H9 (cell line): ENCODE measurements at regions not wholly inside any gene's neighbourhood (a gene's known extent, or its start where the extent isn't known, plus 50 kb on each side); places are given as distances from the start of the nearest gene placed in this dataset.

Experiments
- DNase-seq: peaks from one replicate; pipeline ENCODE4 v3.0.0-alpha.2; 2017
- H2AFZ ChIP-seq: one replicate; pipeline ENCODE4 v1.6.1; 2013; ENCODE audit warnings: mild to moderate bottlenecking, low read length, control low read depth, moderate library complexity
- H2AK5ac ChIP-seq: 2 replicates; pipeline ENCODE4 v1.6.1; 2013; ENCODE audit warnings: low read length, control low read depth, mixed read lengths; ENCODE audit not compliant: insufficient read length
- H2BK120ac ChIP-seq: one replicate; pipeline ENCODE4 v1.6.1; 2013; ENCODE audit warnings: low read depth, mild to moderate bottlenecking, low read length, control low read depth, inconsistent platforms; ENCODE audit not compliant: poor library complexity, severe bottlenecking
- H2BK12ac ChIP-seq: 2 replicates; pipeline ENCODE4 v1.6.1; 2013; ENCODE audit warnings: low read length, control low read depth, mixed read lengths, low read depth; ENCODE audit not compliant: insufficient read length
- H2BK15ac ChIP-seq: 2 replicates; pipeline ENCODE4 v1.6.1; 2013; ENCODE audit warnings: low read depth, low read length, control low read depth
- H2BK20ac ChIP-seq: one replicate; pipeline ENCODE4 v1.6.1; 2013; ENCODE audit warnings: low read depth, mild to moderate bottlenecking, low read length, control low read depth, inconsistent platforms; ENCODE audit not compliant: poor library complexity, severe bottlenecking
- H2BK5ac ChIP-seq: 2 replicates; pipeline ENCODE4 v1.6.1; 2013; ENCODE audit warnings: low read length, control low read depth, mixed read lengths; ENCODE audit not compliant: insufficient read length
- H3K14ac ChIP-seq: 2 replicates; pipeline ENCODE4 v1.6.1; 2013; ENCODE audit warnings: low read length, control low read depth; ENCODE audit not compliant: insufficient read depth
- H3K18ac ChIP-seq: 2 replicates; pipeline ENCODE4 v1.6.1; 2013; ENCODE audit warnings: low read depth, mild to moderate bottlenecking, mixed read lengths, low read length, control low read depth; ENCODE audit not compliant: insufficient read length
- H3K23ac ChIP-seq: 2 replicates; pipeline ENCODE4 v1.6.1; 2013; ENCODE audit warnings: low read length, control low read depth, mixed read lengths, low read depth; ENCODE audit not compliant: insufficient read length
- H3K23me2 ChIP-seq: 2 replicates; pipeline ENCODE4 v1.6.1; 2013; ENCODE audit warnings: low read depth, mild to moderate bottlenecking, mixed read lengths, low read length, control low read depth; ENCODE audit not compliant: insufficient read length, poor library complexity, severe bottlenecking
- H3K27ac ChIP-seq: 2 replicates; pipeline ENCODE4 v1.5.1; 2013; ENCODE audit warnings: low read length, control low read depth, mixed read lengths, low read depth; ENCODE audit not compliant: insufficient read length
- H3K27me3 ChIP-seq: 2 replicates; pipeline ENCODE4 v1.6.1; 2013; ENCODE audit warnings: low read length, control low read depth, inconsistent platforms; ENCODE audit not compliant: insufficient read depth
- H3K4ac ChIP-seq: 2 replicates; pipeline ENCODE4 v1.6.1; 2013; ENCODE audit warnings: low read depth, mild to moderate bottlenecking, control low read depth, inconsistent platforms, low read length, moderate library complexity
- H3K4me1 ChIP-seq: 2 replicates; pipeline ENCODE4 v1.6.1; 2013; ENCODE audit warnings: low read length, control low read depth, inconsistent platforms; ENCODE audit not compliant: insufficient read depth
- H3K4me2 ChIP-seq: 2 replicates; pipeline ENCODE4 v1.6.1; 2013; ENCODE audit warnings: low read length, control low read depth, mixed read lengths; ENCODE audit not compliant: insufficient read length, insufficient read depth
- H3K56ac ChIP-seq: 2 replicates; pipeline ENCODE4 v1.6.1; 2013; ENCODE audit warnings: low read depth, mild to moderate bottlenecking, mixed read lengths, low read length, control low read depth; ENCODE audit not compliant: insufficient read length
- H3K79me1 ChIP-seq: 2 replicates; pipeline ENCODE4 v1.6.1; 2013; ENCODE audit warnings: low read depth, mild to moderate bottlenecking, moderate library complexity, low read length, control low read depth, inconsistent platforms; ENCODE audit not compliant: insufficient read depth, poor library complexity, severe bottlenecking
- H3K79me2 ChIP-seq: 2 replicates; pipeline ENCODE4 v1.6.1; 2013; ENCODE audit warnings: low read length, control low read depth, inconsistent platforms; ENCODE audit not compliant: insufficient read depth
- H3K9ac ChIP-seq: 2 replicates; pipeline ENCODE4 v1.6.1; 2013; ENCODE audit warnings: low read length, control low read depth, mixed read lengths; ENCODE audit not compliant: insufficient read length; ENCODE audit errors: extremely low read depth
- H3K9me3 ChIP-seq: one replicate; pipeline ENCODE4 v1.6.1; 2013; ENCODE audit warnings: low read depth, low read length, inconsistent platforms; ENCODE audit not compliant: control insufficient read depth
- H3T11ph ChIP-seq: one replicate; pipeline ENCODE4 v1.6.1; 2013; ENCODE audit warnings: mild to moderate bottlenecking, low read length, control low read depth, inconsistent platforms
- H4K20me1 ChIP-seq: one replicate; pipeline ENCODE4 v1.6.1; 2013; ENCODE audit not compliant: control insufficient read depth, insufficient read length, insufficient read depth
- H4K5ac ChIP-seq: 2 replicates; pipeline ENCODE4 v1.6.1; 2013; ENCODE audit warnings: low read depth, mild to moderate bottlenecking, mixed read lengths, low read length, control low read depth; ENCODE audit not compliant: insufficient read length
- H4K8ac ChIP-seq: replicated peaks from 2 replicates; pipeline ENCODE4 v1.6.1; 2013; ENCODE audit warnings: low read length, control low read depth, mixed read lengths, low read depth; ENCODE audit not compliant: insufficient read length
- H4K91ac ChIP-seq: 2 replicates; pipeline ENCODE4 v1.6.1; 2013; ENCODE audit warnings: low read depth, mild to moderate bottlenecking, moderate library complexity, mixed read lengths, low read length, control low read depth; ENCODE audit not compliant: insufficient read length
- H3K27ac Mint-ChIP-seq, 3 experiments: 2 replicates in 2 of 3; 3 replicates in 1 of 3; pipeline ENCODE4 v1.8.0; 2020 to 2021; ENCODE audit warnings: mixed read lengths in 3 of 3, mild to moderate bottlenecking in 1 of 3, moderate library complexity in 1 of 3
- H3K27me3 Mint-ChIP-seq: 2 replicates; pipeline ENCODE4 v1.8.0; 2021; ENCODE audit warnings: low read depth, mild to moderate bottlenecking, moderate library complexity, mixed read lengths
- H3K36me3 Mint-ChIP-seq, 3 experiments: 2 replicates in 2 of 3; 3 replicates in 1 of 3; pipeline ENCODE4 v1.8.0; 2020 to 2021; ENCODE audit warnings: low read depth in 3 of 3, mixed read lengths in 3 of 3; ENCODE audit not compliant: insufficient read depth in 1 of 3
- H3K4me1 Mint-ChIP-seq, 2 experiments: 2 replicates each; pipeline ENCODE4 v1.8.0; 2020; ENCODE audit warnings: mixed read lengths in 2 of 2
- H3K4me3 Mint-ChIP-seq, 2 experiments: 2 replicates in 1 of 2; 3 replicates in 1 of 2; pipeline ENCODE4 v1.8.0; 2020 to 2021; ENCODE audit warnings: mild to moderate bottlenecking in 2 of 2, mixed read lengths in 2 of 2, moderate library complexity in 1 of 2
- H3K9me3 Mint-ChIP-seq, 2 experiments: 2 replicates in 1 of 2; 3 replicates in 1 of 2; pipeline ENCODE4 v1.8.0; 2020; ENCODE audit warnings: mild to moderate bottlenecking in 2 of 2, mixed read lengths in 2 of 2, moderate library complexity in 1 of 2
- WGBS: extraction: QIAGEN DNeasy Blood & Tissue Kit; methylation state at CpG from one replicate; pipeline ENCODE4 v1.1.7; 2013; ENCODE audit warnings: missing lambda C conversion rate, low lambda C conversion rate, mixed read lengths; ENCODE audit not compliant: insufficient read length; ENCODE audit errors: extremely low coverage; 5-methylcytosine and 5-hydroxymethylcytosine counted together
- TF ChIP-seq, protein P1 (sequence below): fragments of 200-600 bp; sonication (generic); conservative IDR thresholded peaks from 3 replicates; pipeline ENCODE4 v1.8.0; 2021; ENCODE audit warnings: antibody characterized with exemption, mild to moderate bottlenecking

- Histone ChIP-seq H2BK120ac (no peak overlapping the region), H2BK20ac (no peak overlapping the region), H3K9me3 (no peaks in the 10 kb centered on the region), H3K23me2 (no peaks in the 10 kb centered on the region), H3K18ac (no peak overlapping the region), H3K23ac (no peak overlapping the region), H2BK5ac (no peak overlapping the region), H3K79me1 (no peaks in the 10 kb centered on the region), H3K14ac (no peak overlapping the region), H3K27me3 (no peaks in the 10 kb centered on the region), H3K4ac (no peak overlapping the region), H3T11ph (no peak overlapping the region), H2AK5ac (no peak overlapping the region), H4K8ac (no peak overlapping the region), H4K20me1 (no peaks in the 10 kb centered on the region), H2BK15ac (no peak overlapping the region), H3K4me1 (no peaks in the 10 kb centered on the region), H3K4me2 (no peak overlapping the region), H3K9ac (no peak overlapping the region), H3K79me2 (no peaks in the 10 kb centered on the region), H3K56ac (no peak overlapping the region), H4K91ac (no peak overlapping the region), H2AFZ (no peak overlapping the region), H3K27ac (no peak overlapping the region), H2BK12ac (no peak overlapping the region), H4K5ac (no peak overlapping the region)
- Mint-ChIP-seq H3K36me3 (peaks cover 0 to 10% (median 5%) of the 10 kb centered on the region in 3 experiments; a peak in 4 of 7 replicates), H3K27me3 (no peaks in the 10 kb centered on the region), H3K27ac (no peak overlapping the region), H3K4me3 (no peak overlapping the region), H3K4me1 (peaks cover 5 to 6% of the 10 kb centered on the region in 2 experiments; a peak in 2 of 4 replicates), H3K9me3 (peaks cover 3 to 9% of the 10 kb centered on the region in 2 experiments; a peak in 4 of 5 replicates)
- TF ChIP-seq, protein P1, sequence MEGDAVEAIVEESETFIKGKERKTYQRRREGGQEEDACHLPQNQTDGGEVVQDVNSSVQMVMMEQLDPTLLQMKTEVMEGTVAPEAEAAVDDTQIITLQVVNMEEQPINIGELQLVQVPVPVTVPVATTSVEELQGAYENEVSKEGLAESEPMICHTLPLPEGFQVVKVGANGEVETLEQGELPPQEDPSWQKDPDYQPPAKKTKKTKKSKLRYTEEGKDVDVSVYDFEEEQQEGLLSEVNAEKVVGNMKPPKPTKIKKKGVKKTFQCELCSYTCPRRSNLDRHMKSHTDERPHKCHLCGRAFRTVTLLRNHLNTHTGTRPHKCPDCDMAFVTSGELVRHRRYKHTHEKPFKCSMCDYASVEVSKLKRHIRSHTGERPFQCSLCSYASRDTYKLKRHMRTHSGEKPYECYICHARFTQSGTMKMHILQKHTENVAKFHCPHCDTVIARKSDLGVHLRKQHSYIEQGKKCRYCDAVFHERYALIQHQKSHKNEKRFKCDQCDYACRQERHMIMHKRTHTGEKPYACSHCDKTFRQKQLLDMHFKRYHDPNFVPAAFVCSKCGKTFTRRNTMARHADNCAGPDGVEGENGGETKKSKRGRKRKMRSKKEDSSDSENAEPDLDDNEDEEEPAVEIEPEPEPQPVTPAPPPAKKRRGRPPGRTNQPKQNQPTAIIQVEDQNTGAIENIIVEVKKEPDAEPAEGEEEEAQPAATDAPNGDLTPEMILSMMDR, result no peak
- WGBS, result no CpG with 5 or more reads among the region's 2 CpGs
- no peak for DNase-seq
These were observed 192.5 kb upstream of the LYZL1 start for GRCh38 chr10:29096303-29096824.
